Activated T-helper 2 cell treated with anti-CD3 and anti-CD28 coated beads, Interferon-gamma antibody, Interleukin-2, Interleukin-4, amounts not matched to agents 10 μg/mL and 5 μg/mL and 100 μg/mL, durations not matched to agents 14 hours and 24 hours and 36 hours (primary cell): ENCODE measurements at regions not wholly inside any gene's neighbourhood (a gene's known extent, or its start where the extent isn't known, plus 50 kb on each side); places are given as distances from the start of the nearest gene placed in this dataset.

Experiments used
- DNase-seq: peaks from one replicate; pipeline ENCODE4 v3.0.0; 2021; ENCODE audit warnings: low spot score
- H3K27ac Mint-ChIP-seq: one replicate; pipeline ENCODE4 v1.8.0; 2021; ENCODE audit warnings: mixed read lengths
- H3K27me3 Mint-ChIP-seq: one replicate; pipeline ENCODE4 v1.8.0; 2021; ENCODE audit warnings: low read depth, mixed read lengths
- H3K36me3 Mint-ChIP-seq: one replicate; pipeline ENCODE4 v1.8.0; 2021; ENCODE audit warnings: low read depth, mixed read lengths
- H3K4me1 Mint-ChIP-seq: one replicate; pipeline ENCODE4 v1.8.0; 2021; ENCODE audit warnings: low read depth, mixed read lengths
- H3K4me3 Mint-ChIP-seq: one replicate; pipeline ENCODE4 v1.8.0; 2021; ENCODE audit warnings: low read depth, mild to moderate bottlenecking, moderate library complexity, mixed read lengths
- H3K9me3 Mint-ChIP-seq: one replicate; pipeline ENCODE4 v1.8.0; 2021; ENCODE audit warnings: mixed read lengths
- intact Hi-C: fragments of 100-400 bp; cut with micrococcal nuclease; formaldehyde crosslinking; loops from one replicate; pipeline ENCODE4 v1.15.1; 2023

GRCh38 chr20:39600871-39601270 is 638.7 kb downstream of the DHX35 start:
- Mint-ChIP-seq H3K4me3 (no peak overlapping the region), H3K27me3 (no peaks in the 10 kb centered on the region), H3K36me3 (no peaks in the 10 kb centered on the region), H3K4me1 (no peaks in the 10 kb centered on the region), H3K9me3 (peaks cover 3% of the 10 kb centered on the region), H3K27ac (no peak overlapping the region)
- intact Hi-C loops, result no loop called here
- DNase-seq, result no peak

DNA sequence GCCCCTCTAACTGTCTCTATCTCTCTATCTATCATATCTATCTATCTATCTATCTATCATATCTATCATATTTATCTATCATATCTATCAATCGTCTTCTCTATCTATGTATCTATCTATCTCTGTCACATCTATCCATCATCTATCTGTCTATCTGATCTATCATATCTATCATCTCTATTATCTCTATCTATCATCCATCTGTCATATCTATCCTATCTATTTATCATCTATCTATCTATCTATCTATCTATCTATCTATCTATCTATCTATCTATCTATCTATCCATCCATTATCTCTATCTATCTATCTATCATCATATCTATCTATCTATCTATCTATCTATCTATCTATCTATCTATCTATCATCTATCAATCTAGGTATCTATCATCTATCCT is 638.0 kb downstream of the DHX35 start:
- H3K27ac Mint-ChIP-seq, result no peak overlapping the region
- no peak overlapping the region for H3K4me3 Mint-ChIP-seq
- no peaks in the 10 kb centered on the region for H3K27me3 Mint-ChIP-seq
- intact Hi-C loops, result no loop called here
- H3K4me1 Mint-ChIP-seq, result no peaks in the 10 kb centered on the region
- DNase-seq, result no peak
- H3K36me3 Mint-ChIP-seq, result no peaks in the 10 kb centered on the region
- H3K9me3 Mint-ChIP-seq, result peaks cover 3% of the 10 kb centered on the region

DNA sequence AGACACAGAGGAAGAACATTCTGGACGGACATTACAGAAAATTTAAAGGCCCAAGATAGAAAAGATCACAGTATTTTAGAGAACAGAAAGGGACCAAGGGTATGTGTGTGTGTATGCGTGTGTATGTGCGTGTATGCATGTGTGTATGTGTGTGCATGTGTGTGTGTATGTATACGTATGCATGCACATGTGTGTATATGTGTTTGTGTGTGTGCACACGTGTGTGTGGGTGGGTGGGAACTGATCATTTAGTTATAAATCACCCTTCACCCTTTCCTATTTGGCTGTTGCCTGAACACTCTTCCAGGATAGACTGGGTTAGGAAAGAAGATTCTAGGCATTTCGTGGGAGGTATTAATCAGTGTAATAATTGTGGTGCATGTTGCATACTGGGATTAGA is 634.4 kb downstream of the DHX35 start:
- DNase-seq, result no peak
- intact Hi-C loops, result no loop called here
- Mint-ChIP-seq H3K4me1 (no peaks in the 10 kb centered on the region), H3K4me3 (no peak overlapping the region), H3K9me3 (peaks cover 3% of the 10 kb centered on the region), H3K27me3 (no peaks in the 10 kb centered on the region), H3K36me3 (no peaks in the 10 kb centered on the region), H3K27ac (no peak overlapping the region)

- intact Hi-C loops, result no loop called here
- no peak for DNase-seq
- H3K27me3 Mint-ChIP-seq, result no peaks in the 10 kb centered on the region
- no peaks in the 10 kb centered on the region for H3K9me3 Mint-ChIP-seq
- H3K36me3 Mint-ChIP-seq, result no peaks in the 10 kb centered on the region
- no peak overlapping the region for H3K27ac Mint-ChIP-seq
- H3K4me3 Mint-ChIP-seq, result no peak overlapping the region
- H3K4me1 Mint-ChIP-seq, result no peaks in the 10 kb centered on the region
Measured at GRCh38 chr20:39592371-39592770, 630.2 kb downstream of the DHX35 start.

DNA sequence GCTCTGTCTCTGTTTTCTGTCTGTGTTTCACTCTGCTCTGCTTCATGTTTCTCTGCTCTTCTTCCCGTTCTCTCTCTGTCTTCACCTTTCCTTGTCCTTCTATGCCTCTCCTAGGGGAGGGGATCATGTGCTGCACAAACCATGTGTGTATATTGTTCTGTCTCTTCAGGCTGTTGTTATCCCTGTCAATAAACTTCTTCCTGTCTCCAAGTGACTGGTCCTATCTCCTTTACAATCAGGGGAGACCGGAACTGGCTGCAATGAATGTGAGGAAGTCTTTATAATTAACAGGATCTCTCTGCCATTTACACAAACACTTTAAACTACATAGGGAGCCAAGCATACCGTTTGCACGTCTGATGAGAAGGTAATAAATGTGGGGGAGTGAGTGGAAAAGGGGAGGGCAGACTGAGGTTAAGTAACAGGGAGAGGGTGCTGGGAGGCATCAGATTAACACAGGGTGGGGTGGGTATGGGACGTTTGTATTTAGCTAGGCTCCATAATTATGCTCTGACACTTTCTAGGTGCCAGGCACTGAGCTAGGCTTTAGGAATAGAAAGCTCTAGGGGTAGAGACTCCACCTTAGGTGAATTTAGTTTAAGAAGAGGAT is 626.1 kb downstream of the DHX35 start:
- H3K9me3 Mint-ChIP-seq, result peaks cover 5% of the 10 kb centered on the region
- DNase-seq, result no peak
- H3K4me1 Mint-ChIP-seq, result no peaks in the 10 kb centered on the region
- intact Hi-C loops, result no loop called here
- no peak overlapping the region for H3K27ac Mint-ChIP-seq
- H3K4me3 Mint-ChIP-seq, result no peak overlapping the region
- no peaks in the 10 kb centered on the region for H3K27me3 Mint-ChIP-seq
- H3K36me3 Mint-ChIP-seq, result no peaks in the 10 kb centered on the region

- DNase-seq, result no peak
- Mint-ChIP-seq H3K4me3 (no peak overlapping the region), H3K36me3 (no peaks in the 10 kb centered on the region), H3K27ac (no peak overlapping the region), H3K4me1 (no peaks in the 10 kb centered on the region), H3K27me3 (no peaks in the 10 kb centered on the region), H3K9me3 (no peaks in the 10 kb centered on the region)
- intact Hi-C loops, result no loop called here
Measured at GRCh38 chr20:39581034-39581433, 618.9 kb downstream of the DHX35 start.

DNA sequence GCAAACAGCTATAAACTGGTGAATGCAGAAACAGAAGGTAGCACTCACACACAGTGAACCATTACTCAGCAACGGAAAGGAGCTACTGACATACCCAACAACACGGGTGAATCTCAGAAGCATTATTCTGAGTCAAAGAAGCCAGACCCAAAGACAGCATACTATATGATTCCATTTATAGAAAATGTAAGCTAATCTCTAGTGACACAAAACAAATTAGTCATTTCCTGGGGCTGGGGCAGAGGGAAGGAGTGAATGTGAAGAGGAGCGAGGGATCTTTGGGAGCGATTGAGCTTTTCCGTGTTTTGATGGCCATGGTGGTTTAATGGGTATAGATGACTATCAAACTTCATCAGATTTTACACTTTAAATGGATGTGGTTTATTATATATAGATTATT is 614.6 kb downstream of the DHX35 start:
- Mint-ChIP-seq H3K27me3 (no peaks in the 10 kb centered on the region), H3K9me3 (no peaks in the 10 kb centered on the region), H3K4me1 (no peaks in the 10 kb centered on the region), H3K36me3 (no peaks in the 10 kb centered on the region), H3K27ac (no peak overlapping the region), H3K4me3 (no peak overlapping the region)
- intact Hi-C loops, result no loop called here
- no peak for DNase-seq

DNA sequence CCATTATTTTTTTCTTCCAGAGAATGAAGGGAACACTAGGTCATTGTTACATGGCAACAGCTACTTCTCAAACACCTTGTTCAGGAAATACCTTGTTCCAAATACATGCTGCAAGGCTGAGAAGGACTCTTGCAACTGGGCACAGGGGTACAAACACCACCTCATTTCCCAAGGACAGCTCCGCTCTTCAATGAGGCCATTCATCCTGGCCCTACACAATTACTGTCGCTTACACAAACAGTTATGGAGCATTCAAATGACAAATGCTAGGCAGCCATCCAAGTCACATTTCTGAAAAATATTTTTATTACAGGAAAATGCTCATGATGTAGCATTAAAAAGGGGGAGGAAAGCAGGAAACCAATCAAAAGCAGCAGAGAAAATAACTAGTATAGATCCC is 611.9 kb downstream of the DHX35 start:
- Mint-ChIP-seq H3K4me1 (no peaks in the 10 kb centered on the region), H3K27me3 (no peaks in the 10 kb centered on the region), H3K27ac (no peak overlapping the region), H3K9me3 (no peaks in the 10 kb centered on the region), H3K36me3 (no peaks in the 10 kb centered on the region), H3K4me3 (no peak overlapping the region)
- intact Hi-C loops, result no loop called here
- no peak for DNase-seq

- Mint-ChIP-seq H3K4me1 (no peaks in the 10 kb centered on the region), H3K9me3 (no peaks in the 10 kb centered on the region), H3K4me3 (no peak overlapping the region), H3K27me3 (no peaks in the 10 kb centered on the region), H3K36me3 (no peaks in the 10 kb centered on the region), H3K27ac (no peak overlapping the region)
- intact Hi-C loops, result no loop called here
- no peak for DNase-seq
Measured at GRCh38 chr20:39571171-39571570, 609.0 kb downstream of the DHX35 start.

DNA sequence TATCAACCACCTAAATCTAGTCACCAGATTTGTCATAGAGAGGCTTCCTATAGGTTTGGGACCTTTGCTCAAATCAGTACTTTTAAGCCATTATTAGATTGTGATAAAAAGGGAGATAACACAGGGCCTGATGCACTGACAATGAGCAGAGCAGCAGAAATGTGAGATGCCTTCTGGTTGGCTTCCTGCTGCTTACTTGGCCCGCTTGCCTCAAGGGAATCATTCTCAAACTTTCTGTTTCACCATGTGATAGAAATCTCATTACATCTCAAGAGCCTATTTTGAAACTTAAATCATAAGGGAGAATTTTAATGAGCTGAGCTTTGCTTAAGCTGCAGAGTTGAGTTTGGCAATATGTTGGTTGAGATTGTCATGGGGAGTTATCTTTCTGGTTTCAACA is 606.0 kb downstream of the DHX35 start:
- intact Hi-C loops, result no loop called here
- Mint-ChIP-seq H3K9me3 (no peaks in the 10 kb centered on the region), H3K4me3 (no peak overlapping the region), H3K4me1 (no peaks in the 10 kb centered on the region), H3K27me3 (no peaks in the 10 kb centered on the region), H3K27ac (no peak overlapping the region), H3K36me3 (no peaks in the 10 kb centered on the region)
- no peak for DNase-seq

GRCh38 chr20:39563349-39563748 is 601.2 kb downstream of the DHX35 start:
- H3K4me1 Mint-ChIP-seq, result no peaks in the 10 kb centered on the region
- H3K9me3 Mint-ChIP-seq, result no peaks in the 10 kb centered on the region
- H3K27me3 Mint-ChIP-seq, result no peaks in the 10 kb centered on the region
- no peaks in the 10 kb centered on the region for H3K36me3 Mint-ChIP-seq
- no peak overlapping the region for H3K4me3 Mint-ChIP-seq
- intact Hi-C loops, result no loop called here
- DNase-seq, result no peak
- H3K27ac Mint-ChIP-seq, result no peak overlapping the region

GRCh38 chr20:39554341-39554740 is 592.2 kb downstream of the DHX35 start:
- Mint-ChIP-seq H3K36me3 (no peaks in the 10 kb centered on the region), H3K4me1 (no peaks in the 10 kb centered on the region), H3K4me3 (no peak overlapping the region), H3K27ac (no peak overlapping the region), H3K9me3 (no peaks in the 10 kb centered on the region), H3K27me3 (no peaks in the 10 kb centered on the region)
- DNase-seq, result no peak
- intact Hi-C loops, result no loop called here

- Mint-ChIP-seq H3K27ac (no peak overlapping the region), H3K4me1 (no peaks in the 10 kb centered on the region), H3K36me3 (no peaks in the 10 kb centered on the region), H3K4me3 (no peak overlapping the region), H3K9me3 (no peaks in the 10 kb centered on the region), H3K27me3 (no peaks in the 10 kb centered on the region)
- intact Hi-C loops, result no loop called here
- no peak for DNase-seq
Measured at GRCh38 chr20:39553120-39553519, 591.0 kb downstream of the DHX35 start.

GRCh38 chr20:39549733-39550132 is 587.6 kb downstream of the DHX35 start:
- H3K27me3 Mint-ChIP-seq, result no peaks in the 10 kb centered on the region
- H3K9me3 Mint-ChIP-seq, result no peaks in the 10 kb centered on the region
- DNase-seq, result no peak
- H3K4me3 Mint-ChIP-seq, result no peak overlapping the region
- no peaks in the 10 kb centered on the region for H3K4me1 Mint-ChIP-seq
- no peak overlapping the region for H3K27ac Mint-ChIP-seq
- intact Hi-C loops, result no loop called here
- H3K36me3 Mint-ChIP-seq, result no peaks in the 10 kb centered on the region
